ENCODE measurements at regions not wholly inside any gene's neighbourhood (a gene's known extent, or its start where the extent isn't known, plus 50 kb on each side); places are given as distances from the start of the nearest gene placed in this dataset.

GRCh38 chr21:38183961-38184360 is 72.8 kb upstream of the KCNJ15 start:
- TF ChIP-seq LEF1 (IDR thresholded peaks at IDR 0.05; ENCODE audit: borderline replicate concordance): no peak
- TF ChIP-seq BHLHE40 (IDR thresholded peaks at IDR 0.05; ENCODE audit: borderline replicate concordance): no peak
- no peak for TF ChIP-seq ARNT (IDR thresholded peaks at IDR 0.05)
- TF ChIP-seq ZNF384 (IDR thresholded peaks at IDR 0.05): no peak
- no peak for TF ChIP-seq FOXK2 (IDR thresholded peaks at IDR 0.05)
- TF ChIP-seq L3MBTL2 (conservative IDR thresholded peaks at IDR 0.05): no peak
- TF ChIP-seq NFRKB (IDR thresholded peaks at IDR 0.05): no peak
